IMR-90 (cell line): ENCODE measurements at regions not wholly inside any gene's neighbourhood (a gene's known extent, or its start where the extent isn't known, plus 50 kb on each side); places are given as distances from the start of the nearest gene placed in this dataset.

Source experiments
- ATAC-seq: fragments of 200-7000 bp; cut with Tn5 transposase; 2 replicates; pipeline ENCODE4 v1.9.1; 2020; ENCODE audit warnings: low read depth, mild to moderate bottlenecking, moderate library complexity
- BruUV-seq: library from RNA; stranded (reverse); fragments of 400-500 nt; replicated peaks from 2 replicates; lab custom pipeline; 2021; lab: Mats Ljungman, UMichigan
- CTCF ChIA-PET: fragments of 300-600 bp; formaldehyde crosslinking; extraction: SDS; loops from one replicate; lab custom pipeline; 2021; ENCODE audit warnings: antibody characterized with exemption; lab: Yijun Ruan, JAX
- POLR2A ChIA-PET: fragments of 300-600 bp; sonication (Branson Sonifier 250); formaldehyde crosslinking; loops from one replicate; lab custom pipeline; 2022; ENCODE audit warnings: antibody characterized with exemption; ENCODE audit not compliant: unreplicated experiment; lab: Charles Lee
- DNase-seq: peaks from one replicate; pipeline ENCODE4 v3.0.0; 2013
- H2AFZ ChIP-seq: replicated peaks from 2 replicates; pipeline ENCODE3; 2013; ENCODE audit warnings: low read length, mild to moderate bottlenecking; ENCODE audit not compliant: poor library complexity
- H2AK5ac ChIP-seq: 2 replicates; pipeline ENCODE4 v1.6.1; 2013; ENCODE audit warnings: low read depth, low read length, inconsistent platforms
- H2AK9ac ChIP-seq: replicated peaks from 2 replicates; pipeline ENCODE3; 2013; ENCODE audit warnings: mild to moderate bottlenecking, low read depth, low read length, moderate library complexity; ENCODE audit not compliant: poor library complexity
- H2BK120ac ChIP-seq: 2 replicates; pipeline ENCODE4 v1.6.1; 2013; ENCODE audit warnings: low read depth, low read length, inconsistent platforms
- H2BK15ac ChIP-seq: 3 replicates; pipeline ENCODE4 v1.6.1; 2013; ENCODE audit warnings: low read depth, low read length, inconsistent platforms
- H2BK20ac ChIP-seq: 2 replicates; pipeline ENCODE4 v1.6.1; 2013; ENCODE audit warnings: low read depth, mild to moderate bottlenecking, inconsistent platforms, low read length, moderate library complexity
- H2BK5ac ChIP-seq: 2 replicates; pipeline ENCODE4 v1.6.1; 2013; ENCODE audit warnings: mild to moderate bottlenecking, low read depth, low read length, inconsistent platforms; ENCODE audit not compliant: poor library complexity, severe bottlenecking
- H3K14ac ChIP-seq: replicated peaks from 2 replicates; pipeline ENCODE4 v1.6.1; 2013; ENCODE audit warnings: low read depth, low read length, inconsistent platforms
- H3K18ac ChIP-seq: 2 replicates; pipeline ENCODE4 v1.6.1; 2013; ENCODE audit warnings: low read depth, low read length, control low read depth
- H3K23ac ChIP-seq: 2 replicates; pipeline ENCODE4 v1.6.1; 2013; ENCODE audit warnings: low read depth, low read length, inconsistent platforms
- H3K27ac ChIP-seq: 2 replicates; pipeline ENCODE4 v1.5.1; 2013; ENCODE audit warnings: mild to moderate bottlenecking, control low read depth, low read length; ENCODE audit not compliant: insufficient read depth
- H3K27me3 ChIP-seq: 2 replicates; pipeline ENCODE4 v1.6.1; 2013; ENCODE audit warnings: low read length; ENCODE audit not compliant: control insufficient read depth, insufficient read depth
- H3K36me3 ChIP-seq: 2 replicates; pipeline ENCODE4 v1.6.1; 2013; ENCODE audit warnings: low read length, mixed read lengths; ENCODE audit not compliant: control insufficient read depth, insufficient read depth
- H3K4ac ChIP-seq: 2 replicates; pipeline ENCODE4 v1.6.1; 2013; ENCODE audit warnings: low read depth, low read length, inconsistent platforms
- H3K4me1 ChIP-seq: 2 replicates; pipeline ENCODE4 v1.6.1; 2013; ENCODE audit warnings: low read length, mixed read lengths; ENCODE audit not compliant: control insufficient read depth, insufficient read depth
- H3K4me2 ChIP-seq: 2 replicates; pipeline ENCODE4 v1.6.1; 2013; ENCODE audit warnings: low read depth, mild to moderate bottlenecking, control low read depth, low read length, moderate library complexity
- H3K4me3 ChIP-seq: 2 replicates; pipeline ENCODE4 v1.5.1; 2013; ENCODE audit warnings: low read depth, mild to moderate bottlenecking, control low read depth, low read length, moderate library complexity; ENCODE audit not compliant: insufficient read depth
- H3K56ac ChIP-seq: 2 replicates; pipeline ENCODE4 v1.6.1; 2013; ENCODE audit warnings: low read length, inconsistent platforms; ENCODE audit not compliant: insufficient read depth; ENCODE audit errors: extremely low read depth
- H3K79me1 ChIP-seq, 2 experiments: 2 replicates each; pipeline ENCODE4 v1.6.1; 2013; ENCODE audit warnings: low read length in 2 of 2, inconsistent platforms in 1 of 2, low read depth in 1 of 2
- H3K9ac ChIP-seq: 2 replicates; pipeline ENCODE4 v1.6.1; 2013; ENCODE audit warnings: low read depth, low read length, control low read depth
- H3K9me1 ChIP-seq: 2 replicates; pipeline ENCODE4 v1.6.1; 2013; ENCODE audit warnings: low read length, inconsistent platforms; ENCODE audit not compliant: insufficient read depth
- H3K9me3 ChIP-seq: 2 replicates; pipeline ENCODE4 v1.6.1; 2013; ENCODE audit warnings: low read length; ENCODE audit not compliant: control insufficient read depth, insufficient read depth
- H4K20me1 ChIP-seq: 2 replicates; pipeline ENCODE4 v1.6.1; 2013; ENCODE audit warnings: low read length, inconsistent platforms; ENCODE audit not compliant: insufficient read depth
- H4K5ac ChIP-seq: 2 replicates; pipeline ENCODE4 v1.6.1; 2013; ENCODE audit warnings: mild to moderate bottlenecking, low read depth, low read length, control low read depth
- H4K8ac ChIP-seq, 2 experiments: 2 replicates each; pipeline ENCODE4 v1.6.1; 2013; ENCODE audit warnings: low read depth in 2 of 2, low read length in 2 of 2, control low read depth in 1 of 2, inconsistent platforms in 1 of 2
- H4K91ac ChIP-seq: 2 replicates; pipeline ENCODE4 v1.6.1; 2013; ENCODE audit warnings: low read depth, low read length, inconsistent platforms; ENCODE audit not compliant: insufficient read depth
- BHLHE40 ChIP-seq: fragments of 150-350 bp; IDR thresholded peaks from 2 replicates; pipeline ENCODE4 v1.6.1; 2016; ENCODE audit warnings: mild to moderate bottlenecking, low read depth, low read length
- CEBPB ChIP-seq: IDR thresholded peaks from 2 replicates; pipeline ENCODE4 v1.6.1; 2012; ENCODE audit warnings: low read depth, low read length, improper control_type of control experiment
- CTCF ChIP-seq: conservative IDR thresholded peaks from 2 replicates; pipeline ENCODE4 v1.5.1; 2012; ENCODE audit warnings: mild to moderate bottlenecking, low read depth, low read length, improper control_type of control experiment
- ELK1 ChIP-seq: fragments of 150-350 bp; IDR thresholded peaks from 2 replicates; pipeline ENCODE4 v1.6.1; 2016; ENCODE audit warnings: low read depth, mild to moderate bottlenecking, low read length, moderate library complexity, borderline replicate concordance
- FOS ChIP-seq: fragments of 150-350 bp; IDR thresholded peaks from 2 replicates; pipeline ENCODE4 v1.6.1; 2016; ENCODE audit warnings: low read depth, low read length
- MAFK ChIP-seq: IDR thresholded peaks from 2 replicates; pipeline ENCODE4 v1.6.1; 2012; ENCODE audit warnings: low read depth, low read length, improper control_type of control experiment
- RFX5 ChIP-seq: IDR thresholded peaks from 2 replicates; pipeline ENCODE4 v1.8.0; 2012; ENCODE audit warnings: low read depth, mild to moderate bottlenecking, low read length, moderate library complexity
- SMC3 ChIP-seq: fragments of 150-350 bp; IDR thresholded peaks from 2 replicates; pipeline ENCODE4 v1.6.1; 2016; ENCODE audit warnings: low read depth, mild to moderate bottlenecking, antibody characterized with exemption, low read length, moderate library complexity
- WGBS, 2 experiments: methylation state at CpG; one replicate each; pipeline versions ENCODE4 v1.1.5 to v1.1.7; 2013; ENCODE audit warnings: missing lambda C conversion rate in 2 of 2; ENCODE audit not compliant: insufficient read length in 1 of 2; ENCODE audit errors: extremely low coverage in 2 of 2; 5-methylcytosine and 5-hydroxymethylcytosine counted together
- dilution Hi-C: fragments of 300-500 bp; cut with HindIII; formaldehyde crosslinking; loops from one replicate; pipeline ENCODE4 v1.14.3; 2018; ENCODE audit warnings: low sequenced_read_pairs; ENCODE audit not compliant: unreplicated experiment
- in situ Hi-C: fragments of 300-500 bp; cut with MboI; formaldehyde crosslinking; loops from 3 replicates; pipeline ENCODE4 v1.14.3; 2019; ENCODE audit warnings: low sequenced_read_pairs, inconsistent platforms, mixed read lengths
- intact Hi-C: fragments of 100-400 bp; cut with micrococcal nuclease; formaldehyde crosslinking; loops from 2 replicates; pipeline ENCODE4 v1.10.0; 2022

DNA sequence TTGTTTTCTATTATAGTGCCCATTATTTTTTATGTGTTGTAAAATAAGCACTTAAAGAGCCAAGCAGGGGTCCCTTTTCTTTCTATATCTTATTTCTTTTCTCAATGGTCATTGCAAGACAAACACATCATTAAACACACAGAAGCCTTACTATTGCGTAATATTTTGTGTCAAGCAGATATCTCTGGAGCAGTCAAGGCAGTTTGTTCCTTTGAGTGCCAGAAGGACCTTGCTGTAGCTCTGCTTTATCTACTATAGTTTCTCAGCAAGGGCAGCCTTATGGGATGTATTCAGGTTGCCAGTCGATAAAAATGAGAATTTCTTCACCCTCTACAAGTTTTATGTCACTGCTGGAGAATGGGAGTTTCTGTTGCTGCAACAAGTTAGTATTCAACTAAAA, 319.3 kb downstream of the TDRD3 start:
- ChIA-PET CTCF (no interaction called here), POLR2A (no interaction called here)
- H3K27me3 ChIP-seq: no peaks in the 10 kb centered on the region
- H2AK5ac ChIP-seq: no peak overlapping the region
- no peak overlapping the region for H3K56ac ChIP-seq
- no peak overlapping the region for H2AFZ ChIP-seq
- no peak overlapping the region for H3K27ac ChIP-seq
- no peak overlapping the region for H2BK15ac ChIP-seq
- H2BK20ac ChIP-seq: no peak overlapping the region
- H3K9me3 ChIP-seq: peaks cover 2% of the 10 kb centered on the region; the same call in 1 of the 2 replicates
- dilution Hi-C loops (no loop called here), in situ Hi-C loops (no loop called here), intact Hi-C loops (loop anchor here (5.0 kb wide), 1 partner anchor 409 kb away; no protein-coding TSS in a partner anchor)
- no peak overlapping the region for H3K14ac ChIP-seq
- no peak overlapping the region for H3K9ac ChIP-seq
- no peak overlapping the region for H3K18ac ChIP-seq
- H4K8ac ChIP-seq: no peak overlapping the region
- H2BK5ac ChIP-seq: no peak overlapping the region
- TF ChIP-seq BHLHE40 (no peak), MAFK (no peak), CEBPB (peak; percentile 88), SMC3 (no peak), CTCF (no peak), ELK1 (no peak), RFX5 (no peak), FOS (no peak)
- H3K4me1 ChIP-seq: no peaks in the 10 kb centered on the region
- no peak overlapping the region for H4K5ac ChIP-seq
- H3K79me1 ChIP-seq: no peaks in the 10 kb centered on the region
- no peak overlapping the region for H3K4ac ChIP-seq
- DNase-seq (no peak), ATAC-seq (no peak)
- H3K4me2 ChIP-seq: no peak overlapping the region
- H3K23ac ChIP-seq: no peak overlapping the region
- H2BK120ac ChIP-seq: no peak overlapping the region
- H3K36me3 ChIP-seq: no peaks in the 10 kb centered on the region
- no TSS peak for BruUV-seq
- no peak overlapping the region for H2AK9ac ChIP-seq
- no peaks in the 10 kb centered on the region for H4K20me1 ChIP-seq
- no peak overlapping the region for H4K91ac ChIP-seq
- WGBS, 2 experiments: no CpG with 5 or more reads among the region's 2 CpGs
- H3K4me3 ChIP-seq: no peak overlapping the region
- H3K9me1 ChIP-seq: no peaks in the 10 kb centered on the region
